PC-9 (cell line): ENCODE measurements at regions not wholly inside any gene's neighbourhood (a gene's known extent, or its start where the extent isn't known, plus 50 kb on each side); places are given as distances from the start of the nearest gene placed in this dataset.

Experiments
- BruUV-seq: library from RNA; stranded (reverse); fragments of 400-500 nt; replicated peaks from 2 replicates; lab custom pipeline; 2021; lab: Mats Ljungman, UMichigan
- CTCF ChIA-PET: fragments of 300-600 bp; sonication (Branson Sonifier 250); formaldehyde crosslinking; loops from one replicate; lab custom pipeline; 2022; ENCODE audit warnings: antibody characterized with exemption; lab: Charles Lee
- POLR2A ChIA-PET: fragments of 300-600 bp; sonication (Branson Sonifier 250); formaldehyde crosslinking; loops from one replicate; lab custom pipeline; 2022; ENCODE audit warnings: antibody characterized with exemption; ENCODE audit not compliant: unreplicated experiment; lab: Charles Lee
- DNase-seq, 2 experiments: peaks; one replicate each; pipeline versions ENCODE4 v3.0.0 to v3.0.0-alpha.2; 2015 to 2022; ENCODE audit warnings: mixed read lengths in 1 of 2
- H2AFZ ChIP-seq: fragments of 200-600 bp; sonication (generic); 2 replicates; pipeline ENCODE4 v1.8.1; 2017; ENCODE audit warnings: antibody characterized with exemption
- H3F3A ChIP-seq: fragments of 200-600 bp; sonication (generic); 2 replicates; pipeline ENCODE4 v1.8.1; 2017; ENCODE audit warnings: antibody characterized with exemption, mild to moderate bottlenecking, low read depth; ENCODE audit not compliant: insufficient read depth
- H3K27ac ChIP-seq: fragments of 200-600 bp; sonication (generic); 2 replicates; pipeline ENCODE4 v1.6.1; 2016; ENCODE audit warnings: mixed run types
- H3K27me3 ChIP-seq: fragments of 200-600 bp; sonication (generic); 2 replicates; pipeline ENCODE4 v1.6.1; 2016; ENCODE audit warnings: low read depth, mixed run types; ENCODE audit not compliant: insufficient read depth
- H3K36me3 ChIP-seq: fragments of 200-600 bp; sonication (generic); 2 replicates; pipeline ENCODE4 v1.6.1; 2016; ENCODE audit warnings: low read depth, mixed run types
- H3K4me1 ChIP-seq: fragments of 200-600 bp; sonication (generic); replicated peaks from 2 replicates; pipeline ENCODE4 v1.6.1; 2016; ENCODE audit warnings: mixed run types; ENCODE audit not compliant: insufficient read depth
- H3K4me2 ChIP-seq: fragments of 200-600 bp; sonication (generic); 2 replicates; pipeline ENCODE4 v1.6.1; 2017; ENCODE audit warnings: mixed run types
- H3K4me3 ChIP-seq: fragments of 200-600 bp; sonication (generic); 2 replicates; pipeline ENCODE4 v1.6.1; 2016; ENCODE audit warnings: mixed run types
- H3K79me2 ChIP-seq: fragments of 200-600 bp; sonication (generic); 2 replicates; pipeline ENCODE4 v1.6.1; 2017; ENCODE audit warnings: low read depth, mixed run types
- H3K9me2 ChIP-seq: fragments of 200-600 bp; sonication (generic); 2 replicates; pipeline ENCODE4 v1.8.1; 2017; ENCODE audit warnings: mild to moderate bottlenecking; ENCODE audit not compliant: insufficient read depth
- H3K9me3 ChIP-seq: fragments of 200-600 bp; sonication (generic); 2 replicates; pipeline ENCODE4 v1.8.1; 2016; ENCODE audit warnings: low read depth; ENCODE audit not compliant: insufficient read depth
- H4K20me1 ChIP-seq: fragments of 200-600 bp; sonication (generic); 2 replicates; pipeline ENCODE4 v1.8.1; 2017; ENCODE audit not compliant: insufficient read depth
- EZH2 ChIP-seq: fragments of 200-600 bp; sonication (generic); IDR thresholded peaks from 2 replicates; pipeline ENCODE4 v1.8.0; 2017; ENCODE audit warnings: antibody characterized with exemption, low read depth
- intact Hi-C: fragments of 100-400 bp; cut with micrococcal nuclease; formaldehyde crosslinking; loops from one replicate; pipeline ENCODE4 v1.10.0; 2022; ENCODE audit not compliant: unreplicated experiment
- TF ChIP-seq, protein P1 (sequence below): fragments of 200-600 bp; sonication (generic); conservative IDR thresholded peaks from 2 replicates; pipeline ENCODE4 v1.6.1; 2017; ENCODE audit warnings: mixed run types, antibody characterized with exemption, mild to moderate bottlenecking, moderate library complexity

DNA sequence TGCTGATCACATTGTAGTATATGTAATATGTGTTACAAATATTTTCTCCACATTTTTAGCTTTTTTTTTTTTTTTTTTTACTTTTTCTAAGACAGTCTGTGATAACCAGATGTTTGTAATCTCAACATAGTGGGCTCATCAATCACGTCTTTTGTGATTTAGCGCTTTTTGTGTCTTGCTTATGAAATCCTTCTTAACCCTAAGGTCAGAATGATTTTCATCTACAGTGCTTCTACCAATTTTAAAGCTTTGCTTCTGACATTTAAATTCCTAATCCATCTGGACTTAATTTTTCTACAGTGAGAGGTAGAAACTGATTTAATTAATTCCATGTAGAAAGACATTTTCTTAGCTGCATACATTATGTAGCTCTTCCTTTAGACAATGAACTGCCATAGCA, 626.4 kb downstream of the TNS3 start:
- no peaks in the 10 kb centered on the region for H3K4me1 ChIP-seq
- intact Hi-C loops = no loop called here
- no peaks in the 10 kb centered on the region for H3K9me3 ChIP-seq
- no peak overlapping the region for H2AFZ ChIP-seq
- no peak overlapping the region for H3K4me2 ChIP-seq
- H3K27me3 ChIP-seq = no peaks in the 10 kb centered on the region
- BruUV-seq = no TSS peak
- H3K36me3 ChIP-seq = no peaks in the 10 kb centered on the region
- H3K79me2 ChIP-seq = no peaks in the 10 kb centered on the region
- H3K9me2 ChIP-seq = no peaks in the 10 kb centered on the region
- DNase-seq = no peak
- POLR2A ChIA-PET = no interaction called here
- no peaks in the 10 kb centered on the region for H3F3A ChIP-seq
- no peak overlapping the region for H3K4me3 ChIP-seq
- no peaks in the 10 kb centered on the region for H4K20me1 ChIP-seq
- CTCF ChIA-PET = no interaction called here
- H3K27ac ChIP-seq = no peak overlapping the region
- TF ChIP-seq, protein P1, sequence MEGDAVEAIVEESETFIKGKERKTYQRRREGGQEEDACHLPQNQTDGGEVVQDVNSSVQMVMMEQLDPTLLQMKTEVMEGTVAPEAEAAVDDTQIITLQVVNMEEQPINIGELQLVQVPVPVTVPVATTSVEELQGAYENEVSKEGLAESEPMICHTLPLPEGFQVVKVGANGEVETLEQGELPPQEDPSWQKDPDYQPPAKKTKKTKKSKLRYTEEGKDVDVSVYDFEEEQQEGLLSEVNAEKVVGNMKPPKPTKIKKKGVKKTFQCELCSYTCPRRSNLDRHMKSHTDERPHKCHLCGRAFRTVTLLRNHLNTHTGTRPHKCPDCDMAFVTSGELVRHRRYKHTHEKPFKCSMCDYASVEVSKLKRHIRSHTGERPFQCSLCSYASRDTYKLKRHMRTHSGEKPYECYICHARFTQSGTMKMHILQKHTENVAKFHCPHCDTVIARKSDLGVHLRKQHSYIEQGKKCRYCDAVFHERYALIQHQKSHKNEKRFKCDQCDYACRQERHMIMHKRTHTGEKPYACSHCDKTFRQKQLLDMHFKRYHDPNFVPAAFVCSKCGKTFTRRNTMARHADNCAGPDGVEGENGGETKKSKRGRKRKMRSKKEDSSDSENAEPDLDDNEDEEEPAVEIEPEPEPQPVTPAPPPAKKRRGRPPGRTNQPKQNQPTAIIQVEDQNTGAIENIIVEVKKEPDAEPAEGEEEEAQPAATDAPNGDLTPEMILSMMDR = no peak
- no peak for TF ChIP-seq EZH2

GRCh38 chr7:46954181-46954580, 627.7 kb downstream of the TNS3 start:
- Histone ChIP-seq H3K36me3 (no peaks in the 10 kb centered on the region), H4K20me1 (no peaks in the 10 kb centered on the region), H3K79me2 (no peaks in the 10 kb centered on the region), H3K9me2 (no peaks in the 10 kb centered on the region), H3K27me3 (no peaks in the 10 kb centered on the region), H3K9me3 (no peaks in the 10 kb centered on the region), H3K4me2 (no peak overlapping the region), H2AFZ (no peak overlapping the region), H3F3A (no peaks in the 10 kb centered on the region), H3K4me1 (no peaks in the 10 kb centered on the region), H3K4me3 (no peak overlapping the region), H3K27ac (no peak overlapping the region)
- intact Hi-C loops = no loop called here
- no peak for TF ChIP-seq EZH2
- TF ChIP-seq, protein P1 = no peak
- BruUV-seq = no TSS peak
- POLR2A ChIA-PET = interaction anchor here (0.6 kb wide), 1 partner anchor 239 kb away, joined by 3 read pairs; no protein-coding TSS in a partner anchor
- CTCF ChIA-PET = no interaction called here
- DNase-seq = no peak

DNA sequence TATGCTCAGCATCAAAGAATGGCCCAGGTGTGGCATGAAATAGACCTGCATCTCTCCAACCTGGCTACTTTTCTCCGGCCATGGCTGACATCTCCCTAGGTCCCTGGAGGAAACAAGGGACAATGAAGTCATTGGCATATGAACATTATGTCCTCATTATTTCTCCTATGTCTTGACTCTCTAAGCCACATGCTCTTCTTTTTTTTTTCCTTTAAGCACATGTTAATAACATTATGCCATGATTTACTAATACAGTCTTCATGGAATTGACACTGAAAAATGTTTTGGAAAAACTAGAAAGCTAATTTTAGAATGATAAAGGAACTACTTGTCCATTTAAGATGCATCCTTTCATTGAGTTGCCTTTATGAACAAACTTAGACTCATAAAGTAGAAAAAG, 628.9 kb downstream of the TNS3 start:
- CTCF ChIA-PET = interaction anchor here (0.6 kb wide), 1 partner anchor 148 kb away, joined by 3 read pairs; no protein-coding TSS in a partner anchor
- intact Hi-C loops = no loop called here

More for the DNA sequence above, 628.9 kb downstream of the TNS3 start:
- DNase-seq = no peak
- H3K9me2 ChIP-seq = no peaks in the 10 kb centered on the region
- 0 out of 2 replicates have a peak, but pooled peaks cover 2% of the 10 kb centered on the region for H3K4me1 ChIP-seq
- H3K9me3 ChIP-seq = no peaks in the 10 kb centered on the region
- H3K36me3 ChIP-seq = no peaks in the 10 kb centered on the region
- no peak overlapping the region for H3K4me2 ChIP-seq
- POLR2A ChIA-PET = no interaction called here
- no peaks in the 10 kb centered on the region for H3F3A ChIP-seq
- no peak overlapping the region for H2AFZ ChIP-seq
- H3K27ac ChIP-seq = no peak overlapping the region
- no peak overlapping the region for H3K4me3 ChIP-seq
- TF ChIP-seq EZH2 = no peak
- TF ChIP-seq, protein P1 = no peak
- H3K79me2 ChIP-seq = no peaks in the 10 kb centered on the region
- no TSS peak for BruUV-seq
- H4K20me1 ChIP-seq = no peaks in the 10 kb centered on the region
- H3K27me3 ChIP-seq = no peaks in the 10 kb centered on the region
